Trophoblast cell (in vitro differentiated cells and primary cell): ENCODE measurements at regions not wholly inside any gene's neighbourhood (a gene's known extent, or its start where the extent isn't known, plus 50 kb on each side); places are given as distances from the start of the nearest gene placed in this dataset.

ENCODE experiments used
- DNase-seq, 2 donors: peaks; one replicate each; pipeline ENCODE4 v3.0.0-alpha.2; 2016
- H2AFZ ChIP-seq: 2 replicates; pipeline ENCODE4 v1.6.1; 2013; ENCODE audit warnings: low read length, moderate library complexity, mild to moderate bottlenecking; ENCODE audit not compliant: insufficient read depth, poor library complexity
- H2AK5ac ChIP-seq: 2 replicates; pipeline ENCODE4 v1.6.1; 2013; ENCODE audit warnings: mild to moderate bottlenecking, low read length
- H2BK120ac ChIP-seq: 2 replicates; pipeline ENCODE4 v1.6.1; 2013; ENCODE audit warnings: low read length, mild to moderate bottlenecking, moderate library complexity; ENCODE audit not compliant: insufficient read depth, poor library complexity
- H2BK12ac ChIP-seq: 2 replicates; pipeline ENCODE4 v1.6.1; 2013; ENCODE audit warnings: mild to moderate bottlenecking, low read length, moderate library complexity
- H2BK5ac ChIP-seq: 2 replicates; pipeline ENCODE4 v1.6.1; 2013; ENCODE audit warnings: low read length, low read depth, moderate library complexity, mild to moderate bottlenecking; ENCODE audit not compliant: poor library complexity
- H3K14ac ChIP-seq: 2 replicates; pipeline ENCODE4 v1.6.1; 2013; ENCODE audit warnings: mild to moderate bottlenecking, low read length
- H3K18ac ChIP-seq: 2 replicates; pipeline ENCODE4 v1.6.1; 2013; ENCODE audit warnings: mild to moderate bottlenecking, low read length
- H3K23ac ChIP-seq: 2 replicates; pipeline ENCODE4 v1.6.1; 2013; ENCODE audit warnings: low read length
- H3K27ac ChIP-seq: 2 replicates; pipeline ENCODE4 v1.5.1; 2013; ENCODE audit warnings: low read depth, mild to moderate bottlenecking, inconsistent platforms, low read length, moderate library complexity
- H3K27me3 ChIP-seq: 2 replicates; pipeline ENCODE4 v1.6.1; 2013; ENCODE audit warnings: inconsistent platforms, mild to moderate bottlenecking, low read length, moderate library complexity; ENCODE audit not compliant: insufficient read depth
- H3K36me3 ChIP-seq, 2 experiments: 1 replicate in 1 of 2; 2 replicates in 1 of 2; pipeline ENCODE4 v1.6.1; 2013; ENCODE audit warnings: low read length in 2 of 2, mild to moderate bottlenecking in 2 of 2, moderate library complexity in 1 of 2; ENCODE audit not compliant: insufficient read depth in 2 of 2, control insufficient read depth in 1 of 2
- H3K4ac ChIP-seq: 2 replicates; pipeline ENCODE4 v1.6.1; 2013; ENCODE audit warnings: low read depth, mild to moderate bottlenecking, low read length, moderate library complexity
- H3K4me1 ChIP-seq, 2 experiments: 1 replicate in 1 of 2; 2 replicates in 1 of 2; pipeline ENCODE4 v1.6.1; 2013; ENCODE audit warnings: low read length in 2 of 2, mild to moderate bottlenecking in 2 of 2, moderate library complexity in 1 of 2; ENCODE audit not compliant: insufficient read depth in 2 of 2, control insufficient read depth in 1 of 2
- H3K4me2 ChIP-seq: 2 replicates; pipeline ENCODE4 v1.6.1; 2013; ENCODE audit warnings: inconsistent platforms, mild to moderate bottlenecking, low read length, moderate library complexity
- H3K4me3 ChIP-seq: 2 replicates; pipeline ENCODE4 v1.5.1; 2013; ENCODE audit warnings: mild to moderate bottlenecking, low read depth, low read length, inconsistent platforms
- H3K79me1 ChIP-seq: one replicate; pipeline ENCODE4 v1.6.1; 2013; ENCODE audit warnings: low read length
- H3K79me2 ChIP-seq: 2 replicates; pipeline ENCODE4 v1.6.1; 2013; ENCODE audit warnings: low read length, mild to moderate bottlenecking; ENCODE audit not compliant: control insufficient read depth, insufficient read depth, poor library complexity
- H3K9ac ChIP-seq: 2 replicates; pipeline ENCODE4 v1.6.1; 2013; ENCODE audit warnings: mild to moderate bottlenecking, low read length
- H3K9me3 ChIP-seq: 2 replicates; pipeline ENCODE4 v1.6.1; 2013; ENCODE audit warnings: low read depth, mild to moderate bottlenecking, control low read depth, inconsistent platforms, low read length; ENCODE audit not compliant: insufficient read depth
- H4K12ac ChIP-seq: 2 replicates; pipeline ENCODE4 v1.6.1; 2013; ENCODE audit warnings: low read depth, mild to moderate bottlenecking, low read length, moderate library complexity
- H4K8ac ChIP-seq: 2 replicates; pipeline ENCODE4 v1.6.1; 2013; ENCODE audit warnings: low read depth, mild to moderate bottlenecking, low read length, moderate library complexity
- H4K91ac ChIP-seq: one replicate; pipeline ENCODE4 v1.6.1; 2013; ENCODE audit warnings: low read depth, mild to moderate bottlenecking, low read length, moderate library complexity
- WGBS: extraction: QIAGEN DNeasy Blood & Tissue Kit; methylation state at CpG from one replicate; pipeline ENCODE4 v1.1.7; 2013; ENCODE audit warnings: missing lambda C conversion rate; ENCODE audit not compliant: insufficient read length, insufficient coverage; ENCODE audit errors: extremely low coverage; 5-methylcytosine and 5-hydroxymethylcytosine counted together

- H3K27me3 ChIP-seq: peaks cover 9% of the 10 kb centered on the region
- no peak overlapping the region for H3K4me3 ChIP-seq
- no peak overlapping the region for H3K9ac ChIP-seq
- no peak for DNase-seq
- no peaks in the 10 kb centered on the region for H3K9me3 ChIP-seq
- H2BK12ac ChIP-seq: no peak overlapping the region
- no peak overlapping the region for H2BK5ac ChIP-seq
- no peak overlapping the region for H3K14ac ChIP-seq
- no peak overlapping the region for H2AFZ ChIP-seq
- H3K79me2 ChIP-seq: no peaks in the 10 kb centered on the region
- H2AK5ac ChIP-seq: no peak overlapping the region
- H3K4ac ChIP-seq: no peak overlapping the region
- H3K36me3 ChIP-seq: no peaks in the 10 kb centered on the region
- no peak overlapping the region for H3K23ac ChIP-seq
- no peak overlapping the region for H3K4me2 ChIP-seq
- H4K12ac ChIP-seq: no peak overlapping the region
- H3K27ac ChIP-seq: no peak overlapping the region
- no peaks in the 10 kb centered on the region for H3K79me1 ChIP-seq
- H3K4me1 ChIP-seq: peaks cover 0 to 2% of the 10 kb centered on the region in 2 experiments
- H4K8ac ChIP-seq: no peak overlapping the region
- no peak overlapping the region for H3K18ac ChIP-seq
- no CpG with 5 or more reads among the region's 6 CpGs for WGBS
- no peak overlapping the region for H2BK120ac ChIP-seq
- H4K91ac ChIP-seq: no peak overlapping the region
Observed at GRCh38 chr7:131897016-131897789, 340.8 kb upstream of the PODXL start.

GRCh38 chr7:131896165-131896863, 339.9 kb upstream of the PODXL start:
- Histone ChIP-seq H3K4ac (no peak overlapping the region), H2BK12ac (no peak overlapping the region), H3K9ac (no peak overlapping the region), H2AK5ac (no peak overlapping the region), H2BK120ac (no peak overlapping the region), H4K12ac (no peak overlapping the region), H2AFZ (no peak overlapping the region), H3K27me3 (peaks cover 9% of the 10 kb centered on the region), H3K14ac (no peak overlapping the region), H3K27ac (no peak overlapping the region), H3K4me2 (no peak overlapping the region), H4K91ac (no peak overlapping the region), H3K4me3 (no peak overlapping the region), H3K9me3 (no peaks in the 10 kb centered on the region), H3K36me3 (no peaks in the 10 kb centered on the region), H2BK5ac (no peak overlapping the region), H3K18ac (no peak overlapping the region), H3K79me1 (no peaks in the 10 kb centered on the region), H4K8ac (no peak overlapping the region), H3K4me1 (peaks cover 0 to 2% of the 10 kb centered on the region in 2 experiments), H3K23ac (no peak overlapping the region), H3K79me2 (no peaks in the 10 kb centered on the region)
- WGBS: no CpG with 5 or more reads among the region's 7 CpGs
- DNase-seq: no peak

GRCh38 chr7:131895541-131896164, 339.2 kb upstream of the PODXL start:
- no peak overlapping the region for H3K14ac ChIP-seq
- no peak for DNase-seq
- peaks cover 0 to 2% of the 10 kb centered on the region in 2 experiments for H3K4me1 ChIP-seq
- no peak overlapping the region for H3K18ac ChIP-seq
- H4K91ac ChIP-seq: no peak overlapping the region
- no peak overlapping the region for H3K4ac ChIP-seq
- H2BK120ac ChIP-seq: no peak overlapping the region
- H3K9me3 ChIP-seq: no peaks in the 10 kb centered on the region
- H3K79me1 ChIP-seq: no peaks in the 10 kb centered on the region
- no peak overlapping the region for H3K9ac ChIP-seq
- no peak overlapping the region for H3K23ac ChIP-seq
- H3K27ac ChIP-seq: no peak overlapping the region
- H3K4me3 ChIP-seq: no peak overlapping the region
- peaks cover 9% of the 10 kb centered on the region for H3K27me3 ChIP-seq
- no peak overlapping the region for H3K4me2 ChIP-seq
- no peak overlapping the region for H2AK5ac ChIP-seq
- no peak overlapping the region for H4K12ac ChIP-seq
- no peaks in the 10 kb centered on the region for H3K36me3 ChIP-seq
- H2BK5ac ChIP-seq: no peak overlapping the region
- no peak overlapping the region for H2BK12ac ChIP-seq
- H3K79me2 ChIP-seq: no peaks in the 10 kb centered on the region
- H4K8ac ChIP-seq: no peak overlapping the region
- WGBS: no CpG with 5 or more reads among the region's 2 CpGs
- no peak overlapping the region for H2AFZ ChIP-seq

GRCh38 chr7:131893631-131894340, 337.4 kb upstream of the PODXL start:
- H3K23ac ChIP-seq: no peak overlapping the region
- H3K27ac ChIP-seq: no peak overlapping the region
- H4K8ac ChIP-seq: no peak overlapping the region
- H3K36me3 ChIP-seq: no peaks in the 10 kb centered on the region
- no peak overlapping the region for H2BK5ac ChIP-seq
- H2AK5ac ChIP-seq: no peak overlapping the region
- no peak overlapping the region for H4K12ac ChIP-seq
- no peak overlapping the region for H3K9ac ChIP-seq
- H3K14ac ChIP-seq: no peak overlapping the region
- H3K4me2 ChIP-seq: no peak overlapping the region
- H3K27me3 ChIP-seq: peaks cover 6% of the 10 kb centered on the region
- H2BK120ac ChIP-seq: no peak overlapping the region
- H2BK12ac ChIP-seq: no peak overlapping the region
- no peak overlapping the region for H3K4ac ChIP-seq
- H3K79me1 ChIP-seq: no peaks in the 10 kb centered on the region
- H4K91ac ChIP-seq: no peak overlapping the region
- WGBS: no CpG with 5 or more reads among the region's 1 CpG
- no peak overlapping the region for H3K4me3 ChIP-seq
- H3K79me2 ChIP-seq: no peaks in the 10 kb centered on the region
- no peak for DNase-seq
- no peaks in the 10 kb centered on the region for H3K9me3 ChIP-seq
- H3K18ac ChIP-seq: no peak overlapping the region
- H2AFZ ChIP-seq: no peak overlapping the region
- H3K4me1 ChIP-seq: peaks cover 0 to 2% of the 10 kb centered on the region in 2 experiments
